HS-27A (cell line): ENCODE measurements at regions not wholly inside any gene's neighbourhood (a gene's known extent, or its start where the extent isn't known, plus 50 kb on each side); places are given as distances from the start of the nearest gene placed in this dataset.
"Not testable (repeated sequence)": the region's sequence is repeated elsewhere in the genome, so short reads cannot be mapped to it uniquely, and the experiment has no call there.

Source experiments
- DNase-seq: peaks from one replicate; pipeline ENCODE4 v3.0.0-alpha.2; 2012; ENCODE audit warnings: low read depth, missing footprints

DNA sequence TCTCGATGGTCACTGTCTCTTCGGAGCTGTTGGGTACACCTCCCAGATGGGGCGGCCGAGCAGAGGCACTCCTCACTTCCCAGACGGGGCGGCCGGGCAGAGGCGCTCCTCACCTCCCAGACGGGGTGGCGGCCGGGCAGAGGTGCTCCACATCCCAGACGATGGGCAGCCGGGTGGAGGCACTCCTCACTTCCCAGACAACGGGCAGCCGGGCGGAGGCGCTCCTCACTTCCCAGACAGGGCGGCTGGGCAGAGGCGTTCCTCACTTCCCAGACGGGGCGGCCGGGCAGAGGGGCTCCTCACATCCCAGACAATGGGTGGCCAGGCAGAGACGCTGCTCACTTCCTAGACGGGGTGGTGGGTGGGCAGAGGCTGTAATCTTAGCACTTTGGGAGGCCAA is 112.6 kb upstream of the EGR2 start:
- DNase-seq, result not testable (repeated sequence)

DNA sequence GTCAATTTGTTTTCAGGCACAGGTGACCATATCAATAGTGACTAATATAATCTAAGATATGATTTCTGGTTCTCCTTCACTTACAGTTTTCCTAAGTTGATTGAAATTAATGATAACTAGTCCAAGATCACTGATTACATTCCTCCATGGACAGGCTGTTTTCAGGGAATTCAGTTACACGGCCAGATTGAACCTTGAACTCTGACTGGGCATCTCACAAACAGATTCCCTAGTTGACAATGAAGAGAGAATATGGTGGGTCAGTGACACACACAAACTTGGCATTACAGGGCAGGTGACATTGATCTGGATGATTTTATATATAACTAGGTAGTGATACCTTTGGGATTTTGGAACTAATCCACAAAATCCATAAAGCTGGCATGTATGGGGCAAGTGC is 110.2 kb upstream of the EGR2 start:
- DNase-seq, result no peak

DNA sequence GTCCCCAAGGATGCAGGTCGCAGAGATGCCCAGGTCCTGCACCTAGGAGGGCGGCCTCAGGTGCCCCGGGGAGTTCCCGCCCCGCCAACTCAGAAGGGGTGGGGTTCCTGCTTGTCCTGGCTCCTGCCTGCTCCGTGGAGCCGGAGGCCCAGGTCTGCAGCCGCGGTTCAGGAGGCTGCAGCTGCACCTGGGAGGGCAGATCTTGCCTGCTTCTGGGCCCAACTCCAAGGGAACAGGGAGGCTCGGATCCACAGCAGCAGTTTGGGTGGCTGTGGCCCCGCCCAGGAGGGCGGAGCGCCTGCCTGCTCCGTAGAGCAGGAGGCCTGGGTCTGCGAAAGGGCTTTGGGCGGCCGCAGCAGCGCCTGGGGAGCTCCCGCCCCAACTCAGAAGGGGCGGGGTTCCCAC is 108.2 kb upstream of the EGR2 start:
- no peak for DNase-seq

DNA sequence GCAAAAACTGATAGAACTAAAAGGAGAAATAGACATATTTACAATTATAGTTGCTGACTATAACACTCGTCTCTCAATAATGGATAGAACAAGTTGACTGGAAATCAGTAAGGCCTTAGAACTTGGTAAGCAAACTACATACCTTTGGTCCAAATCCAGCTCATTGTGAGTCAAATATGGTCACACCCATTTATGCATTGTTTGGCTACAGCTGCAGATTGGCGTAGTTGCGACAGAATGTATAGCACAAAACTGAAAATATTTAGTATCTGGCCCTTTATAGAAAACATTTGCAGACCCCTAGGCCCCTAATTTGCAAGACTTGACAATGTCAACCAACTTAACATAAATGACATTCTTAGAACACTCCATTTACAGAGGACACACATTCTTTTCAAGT is 103.6 kb upstream of the EGR2 start:
- DNase-seq, result no peak

DNA sequence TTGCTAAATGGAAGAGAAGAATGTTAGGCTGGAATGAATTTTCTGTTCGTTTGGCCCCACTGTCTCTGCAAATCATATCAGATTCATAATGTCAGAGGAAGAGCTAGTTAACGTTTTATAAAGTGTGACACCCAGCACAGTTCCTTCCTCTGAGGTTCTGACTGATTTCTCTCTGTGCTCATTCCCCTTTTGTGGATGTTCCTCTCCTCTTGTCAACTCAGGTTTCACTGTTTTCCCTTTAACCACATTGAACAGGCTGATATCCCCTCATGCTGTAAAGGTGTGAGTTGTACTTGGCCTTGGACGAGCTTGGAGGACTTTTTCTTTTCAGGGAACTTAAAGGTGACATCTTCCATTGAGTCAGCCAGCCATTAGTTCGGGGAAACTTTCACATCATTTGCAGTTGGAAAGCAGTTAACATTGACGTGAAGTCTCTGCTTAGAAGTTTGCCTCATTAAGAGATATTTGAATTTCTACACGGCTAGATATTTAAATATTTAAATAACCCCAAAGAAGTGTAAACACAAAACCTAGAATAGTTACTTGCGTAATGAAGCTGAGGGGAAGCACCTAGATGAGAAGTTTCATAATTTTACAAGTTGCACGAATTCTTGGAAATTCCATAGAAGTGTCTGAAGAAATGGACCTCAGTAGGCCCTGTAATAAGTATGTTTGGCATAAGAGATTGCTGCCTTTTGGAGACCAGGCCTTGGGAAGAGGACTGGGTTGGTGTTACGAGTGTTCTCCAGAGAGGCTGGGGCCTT is 101.5 kb upstream of the EGR2 start:
- no peak for DNase-seq

DNA sequence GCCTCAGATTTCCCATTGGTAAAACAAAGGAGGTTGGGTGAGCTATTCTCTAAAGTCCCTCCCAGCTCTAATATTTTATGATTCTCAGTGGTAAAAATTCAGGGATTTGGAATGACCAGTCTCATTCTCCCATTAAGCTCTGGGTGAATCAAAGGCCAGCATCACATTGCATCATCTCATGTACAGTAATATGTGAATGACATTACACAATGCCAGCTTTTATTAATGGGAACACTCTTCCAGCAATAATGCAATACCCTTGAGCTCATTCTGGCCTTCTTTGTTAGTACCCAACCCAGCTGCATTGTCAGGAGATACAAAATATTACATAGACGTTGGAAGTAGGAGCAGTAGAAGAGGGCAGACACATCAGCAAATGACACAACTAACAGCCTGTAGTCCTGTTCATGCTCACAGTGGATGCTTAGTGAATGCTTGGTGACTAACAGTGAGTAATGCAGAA is 100.0 kb upstream of the EGR2 start:
- DNase-seq, result peak; percentile 19

DNA sequence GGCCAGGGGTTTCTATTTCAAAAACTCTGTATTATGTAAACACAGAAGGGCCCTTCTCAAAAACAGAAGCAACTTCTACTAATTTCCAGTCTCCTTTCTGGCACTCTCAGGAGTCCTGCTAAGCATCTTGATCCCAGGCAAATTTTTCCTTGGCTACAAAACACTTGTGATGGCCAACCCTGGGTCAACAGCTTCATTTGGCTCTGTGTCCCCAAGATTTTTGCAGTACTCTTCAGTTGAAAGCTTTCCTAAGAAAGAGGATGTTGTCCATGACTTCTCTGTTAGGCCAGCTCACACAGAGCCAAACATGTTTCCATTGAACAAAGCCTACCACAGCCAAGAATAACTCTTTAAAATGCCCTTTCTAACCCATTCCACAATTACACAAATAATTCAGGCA is 99.0 kb upstream of the EGR2 start:
- DNase-seq, result no peak

DNA sequence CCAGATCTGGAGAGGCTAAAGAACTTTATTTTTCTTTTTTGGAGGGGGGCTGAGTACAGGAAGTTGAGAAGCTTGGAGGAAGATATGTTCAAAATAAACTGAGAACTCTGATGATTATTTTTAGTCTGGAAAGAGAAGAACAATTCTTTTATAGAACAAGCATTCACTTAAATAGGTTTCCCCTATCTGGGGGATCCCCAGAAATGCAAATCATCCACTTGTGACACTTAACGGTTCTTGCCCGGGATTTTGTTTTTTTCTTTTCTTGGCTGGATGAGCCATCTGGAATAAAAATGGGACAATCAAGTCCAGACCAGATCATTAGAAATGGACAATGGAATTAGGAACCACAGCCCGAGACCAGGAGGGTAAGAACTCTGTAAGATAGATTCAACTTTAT is 95.9 kb upstream of the EGR2 start:
- no peak for DNase-seq

DNA sequence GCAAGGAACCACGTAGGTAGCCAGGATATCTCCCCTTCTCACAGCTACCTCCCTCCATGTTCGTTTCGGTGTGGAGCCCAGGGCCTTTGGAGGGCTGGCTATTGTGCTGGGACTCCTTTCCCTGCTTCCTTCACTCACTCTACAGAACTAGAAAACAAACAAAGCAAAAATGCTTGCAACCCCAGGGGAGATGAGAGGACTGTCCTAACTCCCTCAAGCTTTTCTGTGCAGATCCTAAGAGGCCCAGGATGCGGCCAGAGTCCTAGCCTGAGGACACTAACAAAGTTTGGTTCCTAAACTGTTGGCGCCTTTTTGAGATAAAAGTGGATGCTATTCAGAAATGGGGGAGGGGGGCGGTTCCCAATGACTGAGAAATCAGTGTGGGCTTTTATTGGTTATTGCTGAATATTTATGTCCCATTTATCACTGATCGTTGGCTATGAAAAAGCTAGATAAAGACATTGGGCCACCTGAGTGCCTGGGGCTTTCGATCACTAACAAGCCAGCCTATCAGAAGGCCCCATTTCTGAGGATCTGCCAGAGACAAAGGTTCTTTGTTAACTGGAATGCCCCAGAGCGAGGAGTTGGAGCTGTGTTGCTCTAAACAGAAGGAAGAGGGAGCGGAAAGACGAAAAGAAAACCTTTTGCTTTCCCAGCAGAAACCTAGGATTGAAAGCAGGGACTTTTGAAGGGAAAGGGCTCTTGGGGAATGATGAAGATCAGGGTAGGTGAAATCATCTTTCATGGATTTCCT is 95.2 kb upstream of the EGR2 start:
- DNase-seq, result no peak

DNA sequence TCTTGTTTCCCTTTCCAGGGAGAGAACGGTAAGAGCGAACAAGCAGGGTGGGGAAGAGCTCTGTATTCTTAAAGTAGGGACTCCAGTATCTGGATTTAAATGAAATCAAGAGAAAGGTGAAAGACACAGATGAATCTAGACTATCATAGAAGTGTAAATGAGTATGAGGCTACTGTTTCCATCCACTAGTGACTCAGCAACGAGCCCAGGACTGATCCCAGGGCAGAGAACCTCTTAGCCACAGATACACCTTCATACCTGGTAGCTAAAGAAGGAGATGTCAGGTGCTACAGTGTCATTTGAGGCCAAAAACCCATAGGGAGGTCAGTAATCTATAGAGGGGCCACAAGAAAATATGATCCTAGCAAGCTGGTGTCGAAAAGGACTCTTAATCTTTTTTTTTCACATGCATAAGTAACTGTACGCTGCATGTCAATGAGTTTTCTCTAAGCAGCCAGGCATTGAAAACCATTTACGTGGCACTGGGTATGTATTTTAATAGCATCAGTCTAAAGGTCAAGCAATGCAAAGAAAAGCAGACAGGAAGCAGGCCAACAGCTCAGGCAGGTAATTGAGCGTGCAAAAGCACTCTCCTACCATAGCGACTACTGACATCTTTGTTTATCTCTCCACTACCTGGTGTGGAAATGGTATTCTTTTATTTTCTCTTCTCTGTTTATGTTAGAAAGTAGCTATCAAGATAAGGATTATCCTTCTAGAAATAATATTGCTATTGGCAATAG is 91.5 kb upstream of the EGR2 start:
- no peak for DNase-seq

DNA sequence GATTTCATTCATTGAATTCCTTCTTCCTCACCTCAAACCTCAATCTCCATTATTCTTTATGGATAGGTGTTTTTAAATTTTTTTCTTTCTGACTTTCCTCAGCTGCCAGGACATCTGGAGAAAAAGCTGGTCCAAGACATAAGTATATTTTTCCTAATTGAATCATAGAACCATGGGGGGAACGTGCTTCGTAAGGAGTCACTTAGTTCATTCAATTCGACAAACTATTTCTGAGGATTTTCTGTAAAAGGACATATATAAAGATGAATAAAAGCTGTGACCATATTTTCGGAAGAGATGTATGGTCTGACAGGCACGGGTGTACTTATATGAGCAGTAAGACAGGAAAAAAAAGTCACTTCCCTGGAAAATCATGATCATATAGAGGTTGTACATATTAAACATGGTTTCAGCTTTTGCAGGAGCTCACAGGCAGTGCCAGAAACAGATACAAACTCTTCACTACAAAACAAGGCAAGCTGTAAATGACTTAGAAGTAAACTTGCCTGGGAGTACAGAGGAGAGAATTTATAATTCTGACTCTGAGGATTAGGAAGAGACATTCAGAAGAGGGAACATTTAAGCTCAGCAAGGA is 88.2 kb upstream of the EGR2 start:
- no peak for DNase-seq

DNA sequence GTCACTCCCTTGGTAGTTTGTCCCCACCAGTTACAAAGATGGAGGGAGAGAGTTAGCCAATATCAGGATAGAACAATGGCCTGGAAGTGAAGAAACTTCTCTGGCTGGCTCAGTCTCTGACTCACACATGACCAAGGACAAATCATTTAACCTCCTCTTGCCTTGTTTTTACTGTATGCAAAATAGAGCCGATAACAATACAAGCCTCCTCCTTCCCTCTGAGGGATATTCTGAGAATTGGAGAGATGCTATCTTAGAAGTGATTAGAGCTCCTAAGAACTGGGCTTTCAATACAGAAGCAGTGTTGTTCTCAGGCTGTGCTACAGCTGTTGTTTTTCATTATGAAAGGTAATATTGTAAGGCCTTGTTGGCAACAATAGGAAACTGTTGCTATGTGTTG is 87.7 kb upstream of the EGR2 start:
- no peak for DNase-seq

DNA sequence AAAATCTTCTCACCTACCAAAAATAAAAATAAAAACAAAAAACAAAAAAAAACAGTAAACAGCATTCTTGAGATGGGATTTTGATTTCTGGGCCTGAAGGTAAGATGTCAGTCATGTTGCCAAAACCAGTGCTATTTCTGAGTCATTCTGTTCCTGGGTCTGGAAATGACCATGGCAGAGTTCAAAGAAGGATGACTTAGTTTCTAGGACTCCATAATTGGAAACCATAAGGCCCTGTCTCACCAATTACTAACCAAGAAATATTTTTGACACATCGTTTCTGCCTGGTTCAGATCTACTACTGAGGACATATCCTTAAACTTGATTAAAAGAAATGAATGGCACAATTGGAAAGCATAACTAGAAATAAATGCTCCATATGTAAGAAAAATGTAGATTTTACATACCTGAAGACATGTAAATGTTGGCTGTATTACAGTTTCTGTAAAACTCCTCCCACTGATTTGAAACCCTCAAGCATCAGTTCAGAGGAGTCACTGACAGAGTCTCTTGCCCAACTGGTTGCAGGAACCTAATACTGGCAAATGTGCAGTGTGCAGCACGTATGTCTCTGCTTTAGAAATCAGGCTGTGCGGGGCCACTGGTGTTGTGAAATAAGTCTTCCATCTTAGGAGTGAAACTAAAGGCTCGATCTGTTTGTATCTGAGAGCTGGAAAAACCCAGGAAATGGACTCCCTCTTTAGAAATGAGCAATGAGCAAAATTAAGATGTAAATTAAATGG is 84.8 kb upstream of the EGR2 start:
- no peak for DNase-seq

DNA sequence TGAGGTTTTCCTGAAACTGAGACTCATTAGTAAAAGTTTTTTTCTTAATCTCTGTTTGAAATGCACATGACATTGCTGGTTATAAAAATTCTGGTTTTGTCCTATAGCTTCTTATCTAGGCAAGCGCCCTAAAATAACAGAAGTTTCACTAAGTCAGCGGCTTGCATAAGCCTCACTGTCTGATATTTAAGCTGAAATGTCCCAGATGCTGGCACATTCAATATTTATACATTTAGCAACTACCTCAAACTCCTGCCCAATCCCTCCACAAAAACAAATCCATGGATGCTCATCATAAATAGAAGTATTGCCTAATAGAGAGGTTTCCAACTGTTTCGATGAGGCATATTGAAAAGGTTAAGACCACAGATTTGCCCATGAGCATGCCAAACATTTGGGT is 83.1 kb upstream of the EGR2 start:
- DNase-seq, result no peak

DNA sequence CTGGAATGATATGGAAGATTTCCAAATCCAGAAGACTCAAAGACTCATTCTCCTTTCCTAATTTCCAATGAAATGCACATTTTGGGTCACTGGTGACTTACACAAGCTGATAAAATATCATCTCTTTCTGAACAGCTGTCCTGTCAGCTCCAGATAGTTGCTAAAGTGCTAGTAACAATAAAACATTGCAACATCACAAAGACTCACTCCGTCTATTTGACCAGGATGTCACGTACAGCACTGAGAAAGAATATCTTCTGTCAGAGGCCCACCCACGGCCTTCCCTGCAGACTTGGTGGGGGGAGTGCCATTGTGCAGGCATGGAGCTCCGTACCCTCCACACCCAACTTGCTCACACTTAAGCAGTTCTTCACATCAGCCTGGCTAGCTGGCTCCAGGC is 78.9 kb upstream of the EGR2 start:
- no peak for DNase-seq

DNA sequence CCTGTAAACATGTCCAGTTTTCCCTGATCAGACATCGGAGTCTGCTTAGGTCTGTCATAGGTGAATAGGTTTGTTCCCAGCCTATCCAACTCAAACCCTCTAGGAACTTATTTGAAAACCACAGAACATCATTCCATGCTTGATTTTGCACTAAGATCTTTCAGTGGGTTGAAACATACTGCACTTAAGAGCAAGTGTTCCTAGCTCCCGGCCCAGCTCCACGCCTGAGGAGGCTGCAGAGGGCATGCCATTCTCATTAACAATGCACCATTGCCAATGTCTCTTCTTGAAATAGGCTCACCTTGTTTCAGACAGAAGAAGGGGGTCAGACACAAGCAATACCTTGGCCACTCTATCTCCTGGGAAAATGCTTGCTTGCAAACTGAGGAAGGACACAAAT is 78.0 kb upstream of the EGR2 start:
- DNase-seq, result no peak

DNA sequence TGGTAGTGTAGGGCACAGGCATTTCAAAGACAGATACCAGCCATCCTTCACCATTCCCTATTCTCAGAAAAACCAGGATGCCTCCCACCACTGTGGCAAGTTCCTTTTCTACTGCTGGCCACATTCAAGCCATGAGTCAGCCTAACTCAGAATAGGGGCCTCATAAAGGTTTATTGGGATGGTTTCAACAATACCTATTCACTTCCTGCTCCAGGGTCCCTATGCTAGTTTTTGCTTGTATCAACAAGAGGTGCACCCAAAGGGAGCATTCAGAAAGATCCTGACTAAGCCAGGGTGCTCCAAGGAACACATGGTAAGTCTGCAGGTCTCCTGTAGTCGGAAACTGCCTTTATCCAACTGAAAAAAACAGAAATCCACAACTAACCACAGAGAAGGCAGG is 76.9 kb upstream of the EGR2 start:
- no peak for DNase-seq

DNA sequence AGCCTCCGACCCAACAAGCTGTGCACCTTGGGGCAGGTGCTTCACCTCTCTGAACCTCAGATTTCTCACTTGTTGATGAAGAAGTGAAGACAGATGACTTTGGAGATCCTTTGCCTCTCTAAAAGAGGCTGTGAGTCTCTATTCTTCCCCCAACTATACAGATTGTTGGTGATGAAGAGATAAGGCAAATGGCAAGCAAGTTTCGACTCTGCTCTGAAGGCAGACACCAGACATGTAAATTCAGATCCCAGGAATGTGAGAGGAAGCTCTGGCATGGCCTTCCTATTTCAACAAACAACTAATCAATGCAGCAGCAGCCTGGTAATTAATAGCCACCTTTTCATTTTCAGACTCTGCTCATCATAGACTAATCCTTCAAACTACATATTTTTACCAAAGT is 74.2 kb upstream of the EGR2 start:
- no peak for DNase-seq

DNA sequence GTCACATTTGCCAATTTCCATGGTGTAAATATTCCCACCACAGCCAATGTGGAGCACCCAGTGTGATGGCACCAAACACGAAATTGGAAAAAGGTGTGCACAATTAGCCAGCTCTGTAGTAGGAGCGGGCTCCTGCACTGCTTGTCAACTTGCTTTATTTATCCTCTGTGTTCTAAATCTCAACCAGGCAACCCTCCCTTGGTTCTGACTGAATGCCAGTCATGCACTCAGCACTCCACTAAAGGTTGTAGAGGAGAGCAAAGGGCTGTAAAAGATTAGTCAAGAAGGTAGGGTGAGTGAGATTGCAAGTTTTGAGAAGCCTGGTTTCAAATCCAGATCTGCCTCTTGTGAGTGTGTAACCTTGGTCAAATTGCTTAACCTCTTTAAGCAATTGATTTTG is 71.5 kb upstream of the EGR2 start:
- DNase-seq, result no peak

DNA sequence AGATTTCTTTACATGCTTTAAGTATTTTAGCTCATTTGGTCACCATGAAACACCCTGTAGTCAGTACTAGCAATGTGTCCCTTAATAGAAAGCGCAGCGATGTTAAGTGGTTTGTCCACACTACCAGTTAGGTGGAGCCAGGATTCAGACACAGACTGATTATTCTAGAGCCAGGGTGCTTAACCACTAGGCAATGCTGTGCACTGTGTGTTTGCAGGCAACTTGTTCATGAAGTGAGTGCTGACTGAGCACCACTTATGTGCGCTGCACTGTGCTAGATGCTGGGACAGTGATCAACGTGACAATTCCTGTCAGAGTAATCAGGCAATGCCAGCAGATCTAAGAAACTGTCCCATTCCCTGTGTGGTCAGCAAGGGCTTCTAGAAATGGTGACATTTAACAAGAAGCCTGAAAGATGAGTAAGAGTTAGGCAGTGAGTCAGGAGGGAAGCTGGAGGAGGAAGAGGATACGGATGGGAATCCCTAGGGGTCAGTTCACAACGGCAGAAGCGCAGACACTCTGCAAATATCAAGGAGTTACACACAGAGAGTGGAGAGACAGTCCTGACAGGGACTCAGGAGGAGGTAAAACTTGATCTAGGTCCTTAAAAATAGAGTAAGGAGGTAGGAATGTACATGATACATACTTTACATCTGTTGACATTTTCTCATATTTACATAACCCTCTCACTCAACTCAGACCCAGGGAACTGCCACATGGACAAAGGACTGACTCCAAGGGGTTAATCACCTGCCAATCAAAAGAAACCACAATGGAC is 69.7 kb upstream of the EGR2 start:
- peak; percentile 15 for DNase-seq

DNA sequence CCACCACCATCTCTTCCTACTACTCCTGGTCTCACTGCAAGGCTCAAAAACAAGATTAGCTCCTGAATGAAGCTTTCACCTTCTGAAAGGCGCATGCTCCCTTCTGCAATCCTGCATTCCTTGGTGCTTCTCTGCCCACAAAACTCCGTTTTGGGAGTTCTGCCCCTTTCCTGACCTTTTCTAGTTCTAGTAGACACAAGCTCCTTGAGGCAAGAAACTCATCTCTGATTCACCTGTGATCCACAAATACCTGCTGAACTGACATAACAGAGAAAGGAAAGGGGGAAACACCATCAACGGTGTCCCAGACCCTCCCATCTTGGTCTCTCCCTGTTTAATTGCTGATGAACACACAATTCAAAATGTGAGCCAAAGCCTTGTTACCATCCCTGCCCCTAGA is 64.0 kb upstream of the EGR2 start:
- no peak for DNase-seq
